Endothelial cell of umbilical vein (primary cell): ENCODE measurements at regions not wholly inside any gene's neighbourhood (a gene's known extent, or its start where the extent isn't known, plus 50 kb on each side); places are given as distances from the start of the nearest gene placed in this dataset.

Experiments
- BruUV-seq: library from RNA; stranded (reverse); fragments of 400-500 nt; replicated peaks from 2 replicates; lab custom pipeline; 2021; lab: Mats Ljungman, UMichigan
- CTCF ChIA-PET: fragments of 300-600, 350-600 bp; sonication (Branson Sonifier 250); formaldehyde crosslinking; loops from one replicate; lab custom pipeline; 2021; ENCODE audit warnings: antibody characterized with exemption, inconsistent platforms; lab: Charles Lee
- POLR2A ChIA-PET: fragments of 300-600, 350-600 bp; sonication (Branson Sonifier 250); formaldehyde crosslinking; loops from one replicate; lab custom pipeline; 2021; ENCODE audit warnings: antibody characterized with exemption, inconsistent platforms; lab: Charles Lee
- DNase-seq: peaks from one replicate; pipeline ENCODE4 v3.0.0-alpha.2; 2011; ENCODE audit warnings: low read depth, low spot score
- FAIRE-seq: peaks from 2 replicates; lab custom pipeline; 2011; peaks lifted over from hg19 to GRCh38; lab: Jason Lieb, UNC
- H2AFZ ChIP-seq: 2 replicates; pipeline ENCODE4 v1.6.0; 2012; ENCODE audit warnings: low read depth, low read length, control low read depth, inconsistent platforms
- H3K27ac ChIP-seq: 2 replicates; pipeline ENCODE4 v1.5.1; 2011; ENCODE audit warnings: low read depth, mild to moderate bottlenecking, control low read depth, low read length, moderate library complexity; ENCODE audit not compliant: insufficient read depth
- H3K27me3 ChIP-seq, 2 experiments: 2 replicates each; pipeline versions ENCODE4 v1.6.0 to v1.6.1; 2011; ENCODE audit warnings: low read length in 2 of 2, mixed read lengths in 1 of 2; ENCODE audit not compliant: control insufficient read depth in 2 of 2, insufficient read depth in 2 of 2
- H3K36me3 ChIP-seq, 2 experiments: 2 replicates in 1 of 2; 3 replicates in 1 of 2; pipeline ENCODE4 v1.5.1; 2011; ENCODE audit warnings: low read length in 2 of 2, mild to moderate bottlenecking in 1 of 2, moderate library complexity in 1 of 2; ENCODE audit not compliant: control insufficient read depth in 2 of 2, insufficient read depth in 2 of 2; ENCODE audit errors: extremely low read depth in 1 of 2
- H3K4me1 ChIP-seq: 3 replicates; pipeline ENCODE4 v1.5.1; 2011; ENCODE audit warnings: mild to moderate bottlenecking, low read length; ENCODE audit not compliant: control insufficient read depth, insufficient read depth; ENCODE audit errors: extremely low read depth
- H3K4me2 ChIP-seq: 2 replicates; pipeline ENCODE4 v1.6.1; 2011; ENCODE audit warnings: low read length, control low read depth, mixed read lengths; ENCODE audit not compliant: insufficient read depth
- H3K4me3 ChIP-seq, 3 experiments: fragments of 200-600 bp in 1 of 3; sonication (generic), shearing (Covaris generic) in 1 of 3; replicated peaks in 1 of 3; 2 replicates each; pipeline ENCODE4 v1.5.1; 2011 to 2016; ENCODE audit warnings: control low read depth in 3 of 3, low read length in 3 of 3, mild to moderate bottlenecking in 2 of 3, inconsistent platforms in 1 of 3, low read depth in 1 of 3, moderate library complexity in 1 of 3; ENCODE audit not compliant: insufficient read depth in 1 of 3
- H3K79me2 ChIP-seq: 2 replicates; pipeline ENCODE4 v1.6.0; 2012; ENCODE audit warnings: low read length, inconsistent platforms; ENCODE audit not compliant: control insufficient read depth, insufficient read depth
- H3K9ac ChIP-seq: replicated peaks from 2 replicates; pipeline ENCODE3; 2011; ENCODE audit warnings: low read length, control low read depth; ENCODE audit not compliant: insufficient read depth; ENCODE audit errors: extremely low read depth
- H3K9me1 ChIP-seq: replicated peaks from 3 replicates; pipeline ENCODE4 v1.6.0; 2011; ENCODE audit warnings: mild to moderate bottlenecking, low read length; ENCODE audit not compliant: control insufficient read depth, insufficient read depth; ENCODE audit errors: extremely low read depth
- H3K9me3 ChIP-seq: replicated peaks from 2 replicates; pipeline ENCODE4 v1.5.1; 2012; ENCODE audit warnings: low read length, inconsistent platforms; ENCODE audit not compliant: control insufficient read depth, insufficient read depth
- H4K20me1 ChIP-seq: replicated peaks from 2 replicates; pipeline ENCODE3; 2011; ENCODE audit warnings: mild to moderate bottlenecking, low read length; ENCODE audit not compliant: control insufficient read depth, insufficient read depth; ENCODE audit errors: extremely low read depth
- CTCF ChIP-seq, 2 donors: IDR thresholded peaks; 1 replicate in 1 of 2; 2 replicates in 1 of 2; pipeline ENCODE4 v1.5.1; 2011; ENCODE audit warnings: low read length in 2 of 2, mild to moderate bottlenecking in 2 of 2, moderate library complexity in 2 of 2, control low read depth in 1 of 2, inconsistent platforms in 1 of 2, low read depth in 1 of 2; ENCODE audit not compliant: insufficient read depth in 1 of 2; ENCODE audit errors: extremely low read depth in 1 of 2
- EZH2 ChIP-seq: IDR thresholded peaks from 2 replicates; pipeline ENCODE4 v1.6.1; 2012; ENCODE audit warnings: borderline replicate concordance, low read depth, mild to moderate bottlenecking, moderate library complexity, low read length, inconsistent platforms; ENCODE audit not compliant: severe bottlenecking
- FOS ChIP-seq: IDR thresholded peaks from 2 replicates; pipeline ENCODE4 v1.6.1; 2011; ENCODE audit warnings: mild to moderate bottlenecking, low read length, moderate library complexity, borderline replicate concordance; ENCODE audit not compliant: insufficient read depth
- GATA2 ChIP-seq: IDR thresholded peaks from 2 replicates; pipeline ENCODE4 v1.7.0; 2011; ENCODE audit warnings: low read depth, mild to moderate bottlenecking, moderate library complexity, mixed read lengths, low read length; ENCODE audit not compliant: insufficient read length, insufficient read depth
- JUN ChIP-seq: IDR thresholded peaks from 2 replicates; pipeline ENCODE4 v1.6.1; 2011; ENCODE audit warnings: borderline replicate concordance, low read depth; ENCODE audit not compliant: insufficient read length, insufficient read depth
- MAX ChIP-seq: IDR thresholded peaks from 2 replicates; pipeline ENCODE4 v1.6.1; 2011; ENCODE audit not compliant: insufficient read depth, insufficient read length
- MYC ChIP-seq: IDR thresholded peaks from one replicate; pipeline ENCODE4 v1.6.1; 2011; ENCODE audit warnings: mild to moderate bottlenecking, low read depth, low read length
- POLR2A ChIP-seq: IDR thresholded peaks from 2 replicates; pipeline ENCODE4 v1.6.1; 2012; ENCODE audit warnings: low read depth, mild to moderate bottlenecking, control low read depth, low read length
- POLR2AphosphoS5 ChIP-seq: IDR thresholded peaks from 2 replicates; pipeline ENCODE4 v1.6.1; 2012; ENCODE audit warnings: low read depth, mild to moderate bottlenecking, control low read depth, low read length, moderate library complexity; ENCODE audit not compliant: insufficient read depth
- dilution Hi-C: fragments of 300-500 bp; cut with MboI; formaldehyde crosslinking; loops from one replicate; pipeline ENCODE4 v1.15.0; 2019; ENCODE audit warnings: low sequenced_read_pairs; ENCODE audit not compliant: extremely low pct_ligation_motif_present
- intact Hi-C: fragments of 100-400 bp; cut with micrococcal nuclease; formaldehyde crosslinking; loops from one replicate; pipeline ENCODE4 v1.10.0; 2022

GRCh38 chr18:77539860-77540259 is 290.2 kb downstream of the GALR1 start:
- H3K27ac ChIP-seq: no peak overlapping the region
- H3K79me2 ChIP-seq: no peaks in the 10 kb centered on the region
- FAIRE-seq (no peak), DNase-seq (no peak)
- H3K9me3 ChIP-seq: no peaks in the 10 kb centered on the region
- H3K27me3 ChIP-seq: no peaks in the 10 kb centered on the region
- H4K20me1 ChIP-seq: no peaks in the 10 kb centered on the region
- no peak overlapping the region for H2AFZ ChIP-seq
- H3K9ac ChIP-seq: no peak overlapping the region
- dilution Hi-C loops (no loop called here), intact Hi-C loops (no loop called here)
- H3K4me3 ChIP-seq: no peak overlapping the region
- POLR2A ChIA-PET: no interaction called here
- no TSS peak for BruUV-seq
- TF ChIP-seq EZH2 (no peak), MYC (no peak), MAX (no peak), POLR2A (no peak), FOS (no peak), JUN (no peak)
- H3K9me1 ChIP-seq: no peaks in the 10 kb centered on the region
- CTCF ChIA-PET: no interaction called here
- no peaks in the 10 kb centered on the region for H3K4me1 ChIP-seq
- no peak overlapping the region for H3K4me2 ChIP-seq
- H3K36me3 ChIP-seq: no peaks in the 10 kb centered on the region

GRCh38 chr18:77544792-77545191 is 295.1 kb downstream of the GALR1 start:
- POLR2A ChIA-PET: no interaction called here
- CTCF ChIA-PET: no interaction called here
- Histone ChIP-seq H3K27me3 (no peaks in the 10 kb centered on the region), H3K9me3 (no peaks in the 10 kb centered on the region), H3K4me2 (no peak overlapping the region), H3K79me2 (no peaks in the 10 kb centered on the region), H3K4me1 (no peaks in the 10 kb centered on the region), H3K4me3 (no peak overlapping the region), H3K36me3 (no peaks in the 10 kb centered on the region), H3K27ac (no peak overlapping the region), H2AFZ (no peak overlapping the region), H4K20me1 (no peaks in the 10 kb centered on the region), H3K9ac (no peak overlapping the region), H3K9me1 (no peaks in the 10 kb centered on the region)
- intact Hi-C loops: no loop called here
- FAIRE-seq: no peak
- TF ChIP-seq GATA2 (no peak), MAX (no peak), JUN (no peak), MYC (no peak), POLR2AphosphoS5 (no peak), POLR2A (no peak), EZH2 (no peak), CTCF (IDR thresholded peaks at IDR 0.05; ENCODE audit: extremely low read depth in 1 of 2, insufficient read depth in 1 of 2, low read depth in 1 of 2, low read length in 2 of 2) (no peak), FOS (no peak)
- no TSS peak for BruUV-seq
- no peak for DNase-seq
- dilution Hi-C loops: no loop called here
